Left hindlimb (tissue), 1 donor: ENCODE measurements at regions not wholly inside any gene's neighbourhood (a gene's known extent, or its start where the extent isn't known, plus 50 kb on each side); places are given as distances from the start of the nearest gene placed in this dataset.
"Not testable (repeated sequence)": the region's sequence is repeated elsewhere in the genome, so short reads cannot be mapped to it uniquely, and the experiment has no call there.

Experiments
- DNase-seq: peaks from one replicate; pipeline ENCODE4 v3.0.0-alpha.2; 2018

DNA sequence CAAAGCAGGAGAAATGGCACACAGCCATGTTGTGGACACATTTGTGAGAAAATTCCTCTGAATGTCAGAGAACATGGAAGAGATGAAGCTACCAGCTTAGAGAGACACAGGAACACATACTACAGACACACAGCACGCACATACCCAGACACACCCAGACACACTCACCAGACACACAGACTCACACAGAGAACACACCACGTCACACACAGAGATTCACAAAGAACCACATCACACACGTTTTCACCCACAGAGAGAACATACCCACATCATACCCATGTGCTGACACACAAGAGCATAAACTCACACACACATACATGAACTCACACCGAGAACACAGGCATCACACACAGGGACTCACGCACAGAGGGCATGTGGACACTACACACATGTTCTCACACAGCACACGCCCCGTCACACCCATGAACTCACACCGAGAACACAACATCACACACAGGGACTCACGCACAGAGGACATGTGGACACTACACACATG lies 124.9 kb downstream of the METRNL start:
- no peak for DNase-seq

DNA sequence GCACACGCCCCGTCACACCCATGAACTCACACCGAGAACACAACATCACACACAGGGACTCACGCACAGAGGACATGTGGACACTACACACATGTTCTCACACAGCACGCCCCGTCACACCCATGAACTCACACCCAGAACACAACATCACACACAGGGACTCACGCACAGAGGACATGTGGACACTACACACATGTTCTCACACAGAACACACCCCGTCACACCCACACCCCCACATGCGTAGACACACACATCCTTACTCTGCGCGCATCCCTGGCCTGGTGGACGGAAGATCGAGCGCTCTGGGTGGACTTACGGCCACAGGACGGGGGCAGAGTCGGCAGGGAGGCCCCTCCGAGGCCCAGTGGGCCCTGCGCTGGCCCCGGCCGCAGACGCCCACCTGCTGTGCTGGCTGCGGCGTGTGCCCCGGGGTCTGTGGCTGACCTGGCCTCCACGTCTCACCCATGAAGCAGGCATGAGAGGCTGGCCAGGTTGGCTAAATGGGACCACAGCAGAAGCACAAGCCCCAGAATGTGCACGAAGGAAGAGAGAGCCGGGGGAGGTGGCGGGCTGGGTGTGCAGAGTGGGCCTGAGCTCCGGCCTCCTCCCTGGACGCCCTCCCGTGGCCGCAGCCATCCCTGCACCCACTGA lies 125.5 kb downstream of the METRNL start:
- not testable (repeated sequence) for DNase-seq

DNA sequence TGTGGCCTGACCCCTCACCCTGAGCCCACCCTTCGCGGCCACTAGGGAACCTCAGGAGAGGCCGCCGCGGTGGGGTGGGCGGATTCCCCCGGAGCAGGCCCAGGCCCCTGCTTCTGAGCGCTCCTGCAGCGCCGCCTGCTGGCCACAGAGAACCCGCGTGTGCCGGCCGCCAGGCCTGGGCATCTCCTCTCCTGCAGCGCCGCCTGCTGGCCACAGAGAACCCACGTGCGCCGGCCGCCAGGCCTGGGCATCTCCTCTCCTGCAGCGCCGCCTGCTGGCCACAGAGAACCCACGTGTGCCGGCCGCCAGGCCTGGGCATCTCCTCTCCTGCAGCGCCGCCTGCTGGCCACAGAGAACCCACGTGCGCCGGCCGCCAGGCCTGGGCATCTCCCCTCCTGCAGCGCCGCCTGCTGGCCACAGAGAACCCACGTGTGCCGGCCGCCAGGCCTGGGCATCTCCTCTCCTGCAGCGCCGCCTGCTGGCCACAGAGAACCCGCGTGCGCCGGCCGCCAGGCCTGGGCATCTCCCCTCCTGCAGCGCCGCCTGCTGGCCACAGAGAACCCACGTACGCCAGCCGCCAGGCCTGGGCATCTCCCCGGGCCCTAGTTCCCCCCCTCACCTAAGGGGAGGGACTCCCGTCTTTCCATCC lies 126.1 kb downstream of the METRNL start:
- not testable (repeated sequence) for DNase-seq

DNA sequence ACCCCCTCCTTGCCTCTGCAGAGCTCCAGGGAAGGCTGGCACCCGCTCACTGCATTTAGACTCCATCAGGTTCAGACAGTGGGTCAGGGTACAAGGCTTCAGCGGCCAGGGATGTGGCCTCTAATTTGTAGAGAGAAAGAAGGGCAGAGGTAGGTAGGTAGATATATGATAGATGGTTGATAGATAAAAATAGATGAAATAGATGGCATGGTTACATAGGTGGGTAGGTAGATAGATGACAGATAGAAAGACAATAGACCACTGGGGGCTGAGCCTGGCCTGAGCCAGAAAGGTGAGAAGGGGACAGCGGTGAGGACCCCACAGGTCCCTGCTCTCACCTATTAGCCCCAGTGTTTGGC lies 126.6 kb downstream of the METRNL start:
- DNase-seq: not testable (repeated sequence)

DNA sequence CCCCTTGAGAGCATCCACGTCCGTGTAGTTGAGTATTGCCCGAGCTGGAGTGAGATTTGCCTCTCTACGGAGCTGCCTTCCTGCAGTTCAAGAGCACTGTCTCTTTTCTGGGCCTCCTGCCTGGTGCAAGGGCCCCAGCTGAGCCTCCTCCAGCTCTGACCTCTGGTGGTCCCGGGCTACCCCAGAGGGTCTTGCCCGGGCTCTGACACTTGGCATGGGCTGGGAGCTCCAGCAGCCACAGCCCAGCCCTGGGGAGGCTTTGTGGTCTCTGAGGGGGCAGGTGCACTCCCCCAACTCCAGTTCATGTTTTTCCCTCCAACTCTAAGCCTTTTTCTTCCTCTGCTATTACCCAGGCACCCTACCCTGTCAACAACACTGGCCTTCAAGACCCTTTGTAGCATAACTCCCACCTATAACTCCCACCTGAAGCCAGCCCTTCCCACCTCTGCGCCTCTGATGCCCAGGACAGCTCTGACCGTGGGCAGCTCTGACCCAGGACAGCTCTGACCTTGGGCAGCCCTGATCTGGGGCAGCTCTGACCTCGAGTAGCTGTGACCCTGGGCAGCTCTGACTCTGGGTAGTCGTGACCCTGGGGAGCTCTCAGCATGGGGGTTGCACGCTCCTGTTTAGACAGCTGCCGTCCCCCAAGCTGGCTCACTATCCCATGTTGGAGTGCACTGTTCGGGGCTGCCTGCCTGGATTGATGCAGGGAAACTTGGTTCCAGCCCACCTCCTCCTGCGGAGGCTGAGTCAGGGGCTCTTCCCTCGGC lies 127.6 kb downstream of the METRNL start:
- DNase-seq: peak; percentile 8

DNA sequence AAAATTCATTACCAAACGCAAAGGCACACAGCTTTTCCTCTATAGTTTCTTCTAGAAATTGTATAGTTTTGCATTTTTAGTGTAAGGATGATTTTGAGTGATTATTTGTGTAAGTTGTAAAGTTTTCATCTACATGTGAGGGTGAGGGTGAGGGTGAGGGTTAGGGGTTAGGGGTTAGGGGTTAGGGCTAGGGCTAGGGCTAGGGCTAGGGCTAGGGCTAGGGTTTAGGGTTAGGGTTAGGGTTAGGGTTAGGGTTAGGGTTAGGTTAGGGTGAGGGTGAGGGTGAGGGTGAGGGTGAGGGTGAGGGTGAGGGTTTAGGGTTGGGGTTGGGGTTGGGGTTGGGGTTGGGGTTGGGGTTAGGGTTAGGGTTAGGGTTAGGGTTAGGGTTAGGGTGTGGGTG lies 167.6 kb downstream of the METRNL start:
- peak; percentile 39 for DNase-seq
